ENCODE measurements at regions not wholly inside any gene's neighbourhood (a gene's known extent, or its start where the extent isn't known, plus 50 kb on each side); places are given as distances from the start of the nearest gene placed in this dataset.

GRCh38 chr9:75197561-75197960, 109.2 kb downstream of the OSTF1 start:
- no peaks in the 10 kb centered on the region for H3K27me3 ChIP-seq (ENCODE audit: control insufficient read depth, insufficient read depth, low read length)
- no peaks in the 10 kb centered on the region for H3K27me3 Mint-ChIP-seq (ENCODE audit: low read depth in 2 of 2)
- no peak overlapping the region for H3K27ac ChIP-seq (ENCODE audit: low read length)
- ATAC-seq, result no peak
- no peak for TF ChIP-seq CTCF (IDR thresholded peaks at IDR 0.05)
- H3K9me3 ChIP-seq (ENCODE audit: control insufficient read depth, insufficient read depth, low read length), result no peaks in the 10 kb centered on the region
- no peak for DNase-seq
- no peaks in the 10 kb centered on the region for H3K36me3 Mint-ChIP-seq
- intact Hi-C loops (cut with micrococcal nuclease), result no loop called here
- 60% methylated on average over 4 of the region's 5 CpGs for WGBS (ENCODE audit: insufficient coverage)
- H3K4me3 ChIP-seq (ENCODE audit: low read length), result no peak overlapping the region
- peak overlapping the region in 1 of 2 donors; percentile 27 for H3K27ac Mint-ChIP-seq
- H3K4me1 Mint-ChIP-seq, result peaks cover 6 to 17% of the 10 kb centered on the region in 2 donors
- no peak overlapping the region for H3K4me3 Mint-ChIP-seq
- no peaks in the 10 kb centered on the region for H3K9me3 Mint-ChIP-seq
- no peaks in the 10 kb centered on the region for H3K36me3 ChIP-seq (ENCODE audit: control insufficient read depth, insufficient read depth, low read length)
- H3K4me1 ChIP-seq (ENCODE audit: control insufficient read depth, insufficient read depth, low read length), result no peaks in the 10 kb centered on the region

GRCh38 chr9:75198436-75198835, 110.1 kb downstream of the OSTF1 start:
- Mint-ChIP-seq H3K27ac (no peak overlapping the region), H3K27me3 (ENCODE audit: low read depth in 2 of 2) (no peaks in the 10 kb centered on the region), H3K36me3 (no peaks in the 10 kb centered on the region), H3K9me3 (no peaks in the 10 kb centered on the region), H3K4me1 (peaks cover 6 to 13% of the 10 kb centered on the region in 2 donors), H3K4me3 (no peak overlapping the region)
- no peak overlapping the region for H3K4me3 ChIP-seq (ENCODE audit: low read length)
- H3K9me3 ChIP-seq (ENCODE audit: control insufficient read depth, insufficient read depth, low read length), result no peaks in the 10 kb centered on the region
- no peaks in the 10 kb centered on the region for H3K27me3 ChIP-seq (ENCODE audit: control insufficient read depth, insufficient read depth, low read length)
- H3K36me3 ChIP-seq (ENCODE audit: control insufficient read depth, insufficient read depth, low read length), result no peaks in the 10 kb centered on the region
- no peak for ATAC-seq
- no peak overlapping the region for H3K27ac ChIP-seq (ENCODE audit: low read length)
- intact Hi-C loops (cut with micrococcal nuclease), result no loop called here
- DNase-seq, result no peak
- H3K4me1 ChIP-seq (ENCODE audit: control insufficient read depth, insufficient read depth, low read length), result no peaks in the 10 kb centered on the region
- 95% methylated on average over 7 of the region's 7 CpGs for WGBS (ENCODE audit: insufficient coverage)
- no peak for TF ChIP-seq CTCF (IDR thresholded peaks at IDR 0.05)

- TF ChIP-seq CTCF (IDR thresholded peaks at IDR 0.05), result peak; percentile 72
- Mint-ChIP-seq H3K36me3 (no peaks in the 10 kb centered on the region), H3K4me3 (no peak overlapping the region), H3K27me3 (ENCODE audit: low read depth in 2 of 2) (no peaks in the 10 kb centered on the region), H3K27ac (peak overlapping the region in 1 of 2 donors; percentile 40), H3K9me3 (no peaks in the 10 kb centered on the region), H3K4me1 (peaks cover 6 to 13% of the 10 kb centered on the region in 2 donors)
- no peak overlapping the region for H3K27ac ChIP-seq (ENCODE audit: low read length)
- peak in 2 of 3 donors; percentile 46 to 59 for ATAC-seq
- H3K27me3 ChIP-seq (ENCODE audit: control insufficient read depth, insufficient read depth, low read length), result no peaks in the 10 kb centered on the region
- H3K4me3 ChIP-seq (ENCODE audit: low read length), result no peak overlapping the region
- H3K4me1 ChIP-seq (ENCODE audit: control insufficient read depth, insufficient read depth, low read length), result no peaks in the 10 kb centered on the region
- no peaks in the 10 kb centered on the region for H3K36me3 ChIP-seq (ENCODE audit: control insufficient read depth, insufficient read depth, low read length)
- peak in 1 of 2 donors; percentile 70 for DNase-seq
- WGBS (ENCODE audit: insufficient coverage), result 78% methylated on average over 1 of the region's 1 CpG
- no peaks in the 10 kb centered on the region for H3K9me3 ChIP-seq (ENCODE audit: control insufficient read depth, insufficient read depth, low read length)
- intact Hi-C loops (cut with micrococcal nuclease), result loop anchor here (1.0 kb wide), 1 partner anchor 37 kb away; no protein-coding TSS in a partner anchor
Measured at GRCh38 chr9:75200892-75201470, 112.7 kb downstream of the OSTF1 start.

Measured in natural killer cell (primary cell).